ENCODE measurements at regions not wholly inside any gene's neighbourhood (a gene's known extent, or its start where the extent isn't known, plus 50 kb on each side); places are given as distances from the start of the nearest gene placed in this dataset.

DNA sequence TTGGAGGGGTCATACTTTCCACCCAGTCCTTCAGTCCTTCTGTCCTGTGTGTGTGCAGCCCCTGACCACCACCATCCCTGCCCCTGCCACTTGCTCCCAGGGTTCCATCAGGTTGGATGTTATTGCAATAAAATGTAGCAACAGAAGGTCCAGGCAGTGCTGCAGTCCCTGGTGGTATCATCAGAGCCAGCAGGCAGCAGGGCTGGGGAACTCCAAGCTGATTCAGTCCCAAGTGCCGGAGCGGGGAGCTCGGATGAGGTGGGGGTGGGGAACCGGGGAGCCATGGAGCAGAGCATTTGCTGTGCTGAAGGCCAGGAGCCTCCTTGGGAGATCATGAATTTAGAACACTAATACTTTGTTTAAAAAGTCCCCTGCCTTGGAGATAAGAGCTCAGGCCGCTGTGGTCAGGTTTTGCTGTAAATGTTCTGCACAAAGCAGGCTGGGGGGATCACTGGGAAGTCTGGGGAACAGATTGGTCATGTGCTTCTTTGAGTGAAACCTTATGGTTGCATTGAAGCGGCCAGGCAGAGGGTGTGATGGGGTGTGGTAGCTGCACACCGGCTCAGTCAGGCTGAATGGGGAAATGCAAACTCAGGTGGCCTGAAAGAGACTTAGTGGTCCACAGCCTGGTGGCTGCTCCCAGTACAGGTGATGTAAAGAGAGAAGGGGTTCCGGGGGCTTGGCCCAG is 225.9 kb downstream of the SEC14L1 start:
- peak; percentile 40 for DNase-seq

DNA sequence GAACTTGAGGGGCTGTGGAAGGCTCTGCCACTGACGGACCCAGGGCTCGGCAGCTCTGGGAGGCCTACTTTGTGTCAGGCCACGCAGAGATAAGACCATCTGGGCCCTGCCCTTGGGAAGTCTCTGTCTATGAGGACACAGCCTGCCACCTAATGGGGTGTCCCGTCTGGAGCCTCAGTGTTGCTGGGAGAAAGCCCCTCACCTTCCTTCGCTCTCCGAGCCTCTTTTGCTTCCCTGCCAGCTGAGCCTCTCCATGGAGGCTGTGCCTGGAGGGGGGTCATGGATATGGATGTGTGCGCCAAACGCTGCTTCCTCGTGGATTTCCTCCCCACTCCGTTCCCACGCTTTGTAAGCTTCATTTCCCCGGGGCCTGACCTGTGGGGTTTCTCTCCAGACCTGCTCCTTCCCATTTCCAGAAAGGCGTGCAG is 228.8 kb downstream of the SEC14L1 start:
- DNase-seq, result no peak

DNA sequence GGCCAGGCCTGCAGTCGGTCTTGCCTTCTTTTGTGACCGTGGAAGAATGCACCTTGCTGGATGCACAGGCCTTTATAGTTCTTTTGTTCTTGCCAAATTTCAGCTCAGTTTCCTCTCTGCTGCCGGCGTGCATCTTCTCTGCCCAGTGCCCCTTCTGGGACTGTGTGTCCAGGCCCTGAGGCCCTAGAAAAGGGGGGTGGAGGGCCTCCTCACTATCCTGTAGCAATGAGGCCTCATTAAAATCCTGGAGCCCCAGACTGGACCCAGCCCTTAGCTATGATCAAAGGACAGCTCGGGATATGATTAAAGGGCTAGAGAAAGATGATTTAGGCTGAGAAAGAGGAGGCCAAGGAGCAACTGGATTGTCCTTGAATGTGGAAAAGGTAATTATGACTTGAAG is 229.8 kb downstream of the SEC14L1 start:
- DNase-seq, result no peak

DNA sequence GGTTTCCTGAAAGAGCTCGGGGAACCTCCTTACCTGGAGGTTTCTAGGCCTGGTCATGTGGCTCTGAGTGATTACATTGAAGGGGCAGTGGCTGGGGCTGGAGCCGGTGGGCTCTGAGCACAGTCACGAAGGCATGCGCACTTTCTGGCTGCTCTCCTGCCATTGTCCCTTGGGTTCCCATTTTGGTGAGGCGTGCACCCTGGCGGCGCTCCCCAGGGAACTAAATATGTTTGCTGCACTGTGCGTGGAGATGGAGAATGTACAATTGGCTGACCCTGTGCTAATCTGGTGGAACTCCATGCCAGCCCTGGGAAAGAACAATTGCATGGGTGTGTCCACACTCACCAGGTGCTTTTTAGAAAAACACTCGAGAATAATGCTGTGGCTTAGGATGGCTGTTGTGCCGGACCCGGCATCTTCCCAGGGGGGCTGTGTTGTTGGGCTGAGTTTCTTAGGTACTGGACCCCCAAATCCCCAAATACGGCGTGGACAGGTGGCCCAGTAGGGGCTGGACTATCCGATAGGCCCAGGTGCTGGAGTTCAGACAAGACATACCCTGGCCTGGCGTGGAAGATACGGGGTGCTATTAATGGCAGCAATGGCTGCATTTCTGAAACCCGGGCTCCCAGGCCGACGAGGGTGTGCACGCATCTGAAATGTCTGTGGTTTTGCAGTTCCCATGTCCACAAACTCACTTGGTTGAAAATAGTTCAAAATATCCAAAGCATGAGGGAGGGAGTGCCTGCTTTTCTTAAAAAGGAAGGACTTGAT is 230.5 kb downstream of the SEC14L1 start:
- no peak for DNase-seq

DNA sequence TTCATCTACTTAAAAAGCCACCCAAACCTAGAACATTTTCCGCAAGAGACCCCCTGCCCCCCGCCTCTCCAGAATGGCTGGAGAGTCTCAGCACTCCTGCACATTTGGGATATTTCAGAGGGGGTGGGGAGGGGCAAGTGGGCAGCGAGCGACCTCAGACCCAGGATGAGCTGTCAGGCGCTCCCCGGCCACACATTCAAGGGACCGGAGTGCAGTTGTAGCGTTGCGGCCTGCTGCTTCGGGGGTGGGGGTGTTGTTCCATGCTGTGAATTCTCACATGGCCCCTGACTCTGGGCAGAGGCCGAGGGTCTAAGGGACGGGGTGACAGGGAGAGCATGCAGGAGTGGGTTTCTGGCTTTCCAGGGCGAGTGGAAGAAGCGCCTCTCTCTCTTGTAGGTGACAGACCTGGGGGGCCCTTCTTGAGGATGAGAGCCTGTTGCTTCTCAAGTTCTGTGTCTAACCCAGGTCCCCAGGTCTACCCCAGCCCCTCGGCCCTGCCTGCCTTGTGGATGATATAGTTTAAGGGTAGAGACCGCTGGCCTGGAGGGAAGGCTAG is 231.2 kb downstream of the SEC14L1 start:
- no peak for DNase-seq

DNA sequence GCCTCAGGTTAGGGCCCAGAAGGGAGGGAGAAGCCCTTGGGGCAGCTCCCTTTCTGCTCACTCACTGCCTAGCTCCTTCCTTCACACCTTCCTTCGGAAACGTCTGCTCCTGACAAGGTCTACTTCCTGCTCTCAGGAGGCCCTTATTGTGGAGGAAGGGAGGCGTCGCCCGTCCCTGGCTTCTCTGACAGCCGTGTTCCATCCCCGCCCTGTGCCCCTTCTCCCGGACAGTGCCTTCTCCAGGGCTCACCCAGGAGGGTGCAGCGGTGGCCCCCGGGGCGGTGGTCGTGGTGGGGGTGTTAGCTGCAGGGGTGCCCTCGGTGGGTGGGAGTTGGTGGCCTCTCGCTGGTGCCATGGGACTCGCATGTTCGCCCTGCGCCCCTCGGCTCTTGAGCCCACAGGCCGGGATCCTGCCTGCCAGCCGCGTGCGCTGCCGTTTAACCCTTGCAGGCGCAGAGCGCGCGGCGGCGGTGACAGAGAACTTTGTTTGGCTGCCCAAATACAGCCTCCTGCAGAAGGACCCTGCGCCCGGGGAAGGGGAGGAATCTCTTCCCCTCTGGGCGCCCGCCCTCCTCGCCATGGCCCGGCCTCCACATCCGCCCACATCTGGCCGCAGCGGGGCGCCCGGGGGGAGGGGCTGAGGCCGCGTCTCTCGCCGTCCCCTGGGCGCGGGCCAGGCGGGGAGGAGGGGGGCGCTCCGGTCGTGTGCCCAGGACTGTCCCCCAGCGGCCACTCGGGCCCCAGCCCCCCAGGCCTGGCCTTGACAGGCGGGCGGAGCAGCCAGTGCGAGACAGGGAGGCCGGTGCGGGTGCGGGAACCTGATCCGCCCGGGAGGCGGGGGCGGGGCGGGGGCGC is 231.9 kb downstream of the SEC14L1 start:
- peak; percentile 21 for DNase-seq

DNA sequence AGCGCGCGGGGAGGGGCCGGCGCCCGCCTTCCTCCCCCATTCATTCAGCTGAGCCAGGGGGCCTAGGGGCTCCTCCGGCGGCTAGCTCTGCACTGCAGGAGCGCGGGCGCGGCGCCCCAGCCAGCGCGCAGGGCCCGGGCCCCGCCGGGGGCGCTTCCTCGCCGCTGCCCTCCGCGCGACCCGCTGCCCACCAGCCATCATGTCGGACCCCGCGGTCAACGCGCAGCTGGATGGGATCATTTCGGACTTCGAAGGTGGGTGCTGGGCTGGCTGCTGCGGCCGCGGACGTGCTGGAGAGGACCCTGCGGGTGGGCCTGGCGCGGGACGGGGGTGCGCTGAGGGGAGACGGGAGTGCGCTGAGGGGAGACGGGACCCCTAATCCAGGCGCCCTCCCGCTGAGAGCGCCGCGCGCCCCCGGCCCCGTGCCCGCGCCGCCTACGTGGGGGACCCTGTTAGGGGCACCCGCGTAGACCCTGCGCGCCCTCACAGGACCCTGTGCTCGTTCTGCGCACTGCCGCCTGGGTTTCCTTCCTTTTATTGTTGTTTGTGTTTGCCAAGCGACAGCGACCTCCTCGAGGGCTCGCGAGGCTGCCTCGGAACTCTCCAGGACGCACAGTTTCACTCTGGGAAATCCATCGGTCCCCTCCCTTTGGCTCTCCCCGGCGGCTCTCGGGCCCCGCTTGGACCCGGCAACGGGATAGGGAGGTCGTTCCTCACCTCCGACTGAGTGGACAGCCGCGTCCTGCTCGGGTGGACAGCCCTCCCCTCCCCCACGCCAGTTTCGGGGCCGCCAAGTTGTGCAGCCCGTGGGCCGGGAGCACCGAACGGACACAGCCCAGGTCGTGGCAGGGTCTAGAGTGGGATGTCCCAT is 232.8 kb downstream of the SEC14L1 start:
- DNase-seq, result no peak

DNA sequence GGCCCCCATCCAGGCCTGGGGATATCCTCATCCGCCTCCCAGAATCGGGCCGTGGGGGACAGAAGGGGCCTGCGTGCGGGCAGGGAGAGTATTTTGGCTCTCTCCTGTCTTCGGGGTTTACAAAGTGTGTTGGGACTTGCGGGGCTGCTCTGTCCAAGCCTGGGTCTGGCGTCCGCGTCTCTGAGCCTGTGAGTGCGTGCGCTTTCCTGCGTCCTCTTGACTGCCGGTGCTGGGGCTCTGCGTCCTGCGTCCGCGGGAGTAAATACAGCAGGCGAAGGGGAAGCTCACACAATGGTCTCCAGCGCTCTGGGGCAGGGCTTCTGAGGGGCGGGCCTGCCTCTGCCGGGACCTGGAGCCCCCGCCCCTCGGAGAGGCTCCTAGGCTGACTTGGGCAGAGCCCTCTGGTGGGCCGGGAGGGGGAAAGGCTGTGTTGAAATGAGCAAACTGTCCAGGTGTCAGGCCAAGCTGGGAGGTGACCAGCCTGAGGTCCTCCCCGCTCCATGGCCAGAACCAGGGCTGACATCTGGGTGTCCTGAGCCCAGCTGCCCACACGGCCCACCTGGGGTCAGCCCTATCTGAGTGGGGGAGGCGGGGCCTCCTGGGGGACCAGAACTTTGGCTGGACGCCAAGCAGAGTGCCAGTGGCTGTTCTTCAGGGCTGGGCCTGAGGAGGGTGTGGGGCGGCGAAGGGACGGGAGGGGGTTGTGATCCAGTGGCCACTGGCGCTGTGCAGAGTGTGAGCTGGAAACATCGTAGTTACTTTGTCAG is 233.6 kb downstream of the SEC14L1 start:
- DNase-seq, result no peak

DNA sequence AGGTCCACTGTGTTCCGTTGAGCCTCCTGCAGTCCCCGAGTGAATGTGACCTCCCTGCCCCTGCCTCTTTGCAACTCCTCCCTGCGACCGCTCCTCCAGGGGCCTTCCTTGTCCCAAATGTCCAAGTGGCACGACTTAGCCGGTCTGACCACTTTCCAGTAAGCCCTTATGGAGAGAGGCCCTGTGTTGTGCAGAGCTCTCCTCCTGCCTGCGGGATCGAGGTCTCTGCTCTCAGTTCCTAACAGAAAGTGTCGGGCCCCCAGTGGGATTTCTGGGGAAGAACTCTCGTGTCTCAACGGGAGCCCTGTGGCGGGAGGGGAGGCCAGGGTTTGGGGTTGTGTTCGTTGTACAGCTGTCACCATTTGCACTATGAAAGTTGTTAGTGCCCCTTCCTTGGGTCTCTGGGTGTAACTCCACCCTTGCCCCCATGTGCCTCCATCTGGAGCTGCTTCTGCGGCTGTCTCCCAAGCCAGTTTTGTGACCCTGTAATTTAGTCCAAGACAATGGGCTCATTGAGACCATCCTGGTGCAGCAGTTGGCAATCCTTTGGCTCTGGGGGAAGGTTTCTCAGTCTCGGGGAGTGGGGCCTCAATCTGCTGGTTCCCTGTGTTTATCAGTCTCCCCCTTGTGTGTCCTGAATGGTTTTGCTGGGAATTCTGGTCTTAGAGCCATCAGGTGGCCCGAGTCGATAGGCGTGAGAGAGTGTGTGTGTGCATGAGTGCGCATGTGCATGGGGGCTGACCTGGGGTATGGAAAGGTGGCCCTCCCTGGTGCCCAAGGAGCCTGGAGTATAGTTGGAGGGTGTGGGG is 234.5 kb downstream of the SEC14L1 start:
- no peak for DNase-seq

DNA sequence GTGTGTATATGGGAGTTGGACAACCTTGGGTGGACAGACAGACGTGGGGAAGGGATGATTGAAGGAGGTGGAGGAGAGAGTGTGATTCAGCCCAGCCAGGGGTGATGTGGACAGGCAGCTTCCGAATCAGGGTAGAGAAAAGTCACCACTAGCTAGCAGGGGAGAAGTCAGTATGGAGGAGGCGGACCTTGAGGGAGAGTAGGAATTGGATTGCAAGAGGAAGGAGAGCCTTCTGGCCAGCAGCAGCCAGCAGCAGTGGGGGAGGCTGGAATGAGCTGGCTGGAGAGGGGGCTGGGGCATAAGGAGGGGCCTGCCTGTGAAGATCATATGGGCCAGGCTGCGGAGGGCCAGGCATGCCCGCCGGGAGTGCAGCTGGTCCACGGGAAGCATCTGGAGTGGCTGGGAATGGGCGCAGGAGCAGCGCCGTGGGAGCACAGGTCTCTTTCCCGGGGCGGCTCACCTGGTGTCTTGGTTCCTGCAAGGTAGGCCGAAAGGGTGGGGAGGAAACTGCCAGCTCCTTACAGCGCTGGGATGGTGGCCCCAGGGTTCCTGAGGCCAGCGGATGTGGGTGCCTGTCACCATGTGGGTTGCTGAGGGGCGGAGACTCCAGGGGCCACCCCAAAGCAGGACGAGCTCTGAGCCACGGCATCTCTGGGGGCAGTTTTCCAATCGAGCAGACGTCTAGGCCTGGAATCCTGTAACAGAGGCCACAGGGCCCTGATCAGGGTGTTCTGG is 235.3 kb downstream of the SEC14L1 start:
- no peak for DNase-seq

DNA sequence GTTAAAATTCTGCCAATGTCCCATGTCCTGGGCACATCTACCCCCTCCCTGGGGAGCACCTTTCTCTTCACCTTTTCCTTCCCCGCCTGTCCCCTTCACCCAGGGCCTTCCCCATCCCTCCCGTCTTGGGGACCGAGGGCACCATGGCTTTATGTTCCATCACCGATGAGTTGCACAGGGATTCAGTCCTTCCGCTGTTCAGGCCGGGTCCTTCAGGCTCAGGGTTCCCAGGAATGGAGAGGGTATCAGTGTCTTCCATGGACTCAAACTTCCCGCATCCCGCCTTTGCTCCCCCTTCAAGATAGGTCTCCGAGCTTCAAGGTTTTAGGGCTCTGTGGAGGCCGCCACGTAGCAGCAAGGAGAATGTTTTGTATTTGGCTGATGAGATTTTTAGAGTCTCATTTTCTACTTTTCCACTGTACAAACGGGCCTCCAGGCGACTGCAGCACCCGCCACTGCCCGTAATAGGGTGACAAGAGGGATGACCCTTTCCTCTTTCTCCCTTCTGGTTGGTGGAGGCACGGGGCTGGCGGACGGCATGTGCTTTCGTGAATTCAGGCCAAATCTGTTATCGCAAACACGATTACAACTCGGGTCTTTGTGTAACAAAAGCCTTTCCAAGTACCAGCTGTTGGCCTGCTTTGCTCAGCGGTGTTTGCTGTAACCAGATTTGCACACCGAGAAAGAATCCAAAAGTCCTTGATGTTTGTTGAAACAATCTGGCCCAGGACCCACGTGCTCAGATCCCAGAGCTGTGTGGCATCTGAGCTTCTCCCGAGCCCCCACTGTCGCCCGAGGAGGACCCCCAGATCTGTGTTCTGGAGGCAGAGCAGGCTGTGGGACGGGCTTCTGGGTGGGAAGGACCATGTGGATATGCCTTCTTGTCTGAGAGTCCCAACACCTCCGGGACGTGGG is 236.3 kb downstream of the SEC14L1 start:
- peak; percentile 50 for DNase-seq

DNA sequence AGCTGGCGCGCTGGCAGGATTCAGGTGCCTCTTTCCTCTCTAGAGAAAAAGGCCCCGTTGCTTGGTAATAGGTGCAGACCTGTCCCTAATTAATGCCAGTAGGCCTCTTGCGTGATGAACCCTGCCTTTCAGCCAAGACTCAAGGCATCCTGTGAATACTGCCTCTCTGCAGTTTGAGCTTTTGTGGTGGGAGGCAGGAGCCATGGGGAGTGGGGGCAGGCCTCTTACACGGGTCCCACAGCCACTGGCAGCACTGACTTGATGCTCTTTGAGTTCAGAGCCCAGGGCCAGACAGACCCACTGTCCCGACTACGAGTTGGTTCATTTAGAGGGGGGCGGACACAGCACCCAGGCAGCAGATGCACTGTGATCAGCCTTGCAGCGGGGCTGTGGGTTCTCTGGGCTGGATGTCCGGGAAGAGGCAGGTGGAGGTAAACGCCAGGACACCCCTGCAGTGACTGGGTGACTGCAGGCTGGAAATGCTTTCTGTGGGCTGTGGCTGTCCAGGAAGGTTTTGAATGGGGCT is 237.0 kb downstream of the SEC14L1 start:
- no peak for DNase-seq

DNA sequence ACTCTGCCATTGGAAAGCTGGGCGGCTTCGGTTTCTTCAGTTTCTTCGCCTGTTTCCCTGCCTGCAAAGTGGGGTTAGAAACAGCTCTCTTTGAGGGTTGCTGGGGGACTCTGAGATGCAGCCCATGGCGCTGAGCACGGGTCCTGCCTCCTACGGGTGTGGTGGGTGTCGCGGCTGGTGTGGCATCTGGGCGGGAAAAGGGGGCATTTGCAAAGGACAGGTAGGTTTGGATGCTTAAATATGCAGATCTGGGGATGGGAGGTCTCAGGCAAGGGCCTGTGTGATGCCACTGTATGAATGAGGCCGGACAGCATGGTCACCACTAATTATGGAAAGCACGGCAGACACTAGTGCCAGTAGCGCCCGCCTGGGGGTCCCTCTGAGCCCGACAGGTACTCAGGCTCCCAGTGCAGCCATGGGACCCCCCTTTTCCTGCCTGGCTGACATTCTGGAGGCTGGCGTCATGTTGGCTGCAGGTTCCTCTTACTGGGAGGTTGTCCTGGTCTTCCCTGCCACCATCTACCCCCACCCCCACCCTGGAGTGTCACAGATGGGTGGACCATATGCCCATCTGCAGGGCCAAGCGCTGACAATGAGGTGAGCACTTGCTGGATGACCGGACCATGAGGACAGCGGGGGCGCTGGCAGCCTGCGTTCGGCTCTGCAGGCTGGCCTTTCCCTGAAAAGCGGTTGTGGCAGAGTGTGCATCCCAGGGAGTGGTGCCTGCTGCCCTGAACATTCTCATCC is 237.7 kb downstream of the SEC14L1 start:
- DNase-seq, result no peak

DNA sequence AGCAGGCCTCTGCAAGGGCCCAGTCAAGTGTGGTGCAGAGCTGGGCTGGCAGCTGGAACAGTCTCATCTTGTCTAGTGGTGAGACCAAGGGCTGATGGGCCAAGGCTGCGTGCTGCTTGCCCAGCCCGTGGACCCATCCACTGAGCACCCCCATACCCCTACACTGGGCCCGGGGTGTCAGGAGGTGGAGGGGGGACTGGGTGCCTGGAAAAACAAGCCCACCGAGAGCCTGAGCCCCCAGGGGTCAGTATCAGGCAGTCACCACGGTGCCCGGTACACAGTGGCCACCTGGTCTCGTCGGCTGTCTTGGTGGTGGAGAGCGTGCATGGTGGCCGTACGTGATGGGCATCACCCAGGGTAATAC is 238.3 kb downstream of the SEC14L1 start:
- no peak for DNase-seq

DNA sequence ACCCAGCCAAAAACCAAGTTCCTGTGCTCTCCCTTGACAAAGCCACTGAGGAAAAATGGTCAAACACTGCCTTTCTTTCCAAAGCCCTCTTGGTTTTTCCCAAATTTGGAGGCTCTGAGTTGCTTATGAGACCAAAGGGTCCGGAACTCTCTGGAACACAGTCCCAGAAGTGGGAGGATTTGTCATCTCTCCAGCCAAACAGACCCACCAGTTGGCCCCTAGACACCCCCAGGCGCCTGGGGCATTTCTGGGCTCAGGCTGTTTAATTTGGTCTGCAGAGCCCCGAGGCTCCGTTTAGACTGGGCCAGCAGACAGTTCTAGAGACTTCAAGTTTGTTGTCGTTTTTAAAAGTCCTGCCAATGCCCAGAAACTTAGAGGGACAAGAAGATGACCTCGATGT is 239.1 kb downstream of the SEC14L1 start:
- DNase-seq, result no peak

DNA sequence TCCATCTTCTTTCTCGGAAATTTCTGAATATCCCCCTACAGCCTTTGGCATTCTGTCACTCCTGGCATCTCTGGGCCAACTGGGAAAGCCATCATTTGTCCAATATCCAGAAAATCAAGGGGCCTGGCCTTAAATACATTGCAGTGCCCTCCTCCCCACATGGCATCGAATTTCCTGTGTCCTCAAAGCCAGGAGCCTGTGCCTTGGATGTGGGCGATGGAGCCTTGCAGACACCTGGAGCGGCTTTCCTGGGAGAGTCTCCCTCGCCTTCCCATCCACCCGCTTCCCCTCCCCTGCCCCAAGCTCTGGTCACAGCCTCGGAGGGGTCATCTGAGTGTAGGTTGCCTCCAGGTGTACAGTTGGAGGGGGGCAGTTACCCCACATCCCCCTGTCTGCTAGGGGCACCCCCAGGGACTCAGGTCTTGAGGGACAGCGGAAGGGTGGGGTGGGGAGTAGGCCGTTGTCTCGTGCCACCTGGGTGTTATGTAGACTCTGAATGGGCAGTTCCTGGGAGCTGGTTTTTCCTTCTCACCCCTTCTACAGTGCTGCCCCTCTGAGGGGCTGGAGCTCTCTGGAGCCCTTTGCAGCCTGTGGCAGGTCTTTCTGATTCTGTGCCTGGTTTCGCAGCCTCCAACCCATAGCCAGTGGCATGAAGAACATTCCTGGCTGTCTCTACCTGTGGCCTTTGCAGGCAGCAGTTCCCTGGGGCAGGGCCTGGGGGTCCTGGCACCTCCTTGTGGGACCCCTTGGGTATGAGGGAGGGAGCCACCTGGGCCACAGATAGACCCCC is 239.8 kb downstream of the SEC14L1 start:
- no peak for DNase-seq

DNA sequence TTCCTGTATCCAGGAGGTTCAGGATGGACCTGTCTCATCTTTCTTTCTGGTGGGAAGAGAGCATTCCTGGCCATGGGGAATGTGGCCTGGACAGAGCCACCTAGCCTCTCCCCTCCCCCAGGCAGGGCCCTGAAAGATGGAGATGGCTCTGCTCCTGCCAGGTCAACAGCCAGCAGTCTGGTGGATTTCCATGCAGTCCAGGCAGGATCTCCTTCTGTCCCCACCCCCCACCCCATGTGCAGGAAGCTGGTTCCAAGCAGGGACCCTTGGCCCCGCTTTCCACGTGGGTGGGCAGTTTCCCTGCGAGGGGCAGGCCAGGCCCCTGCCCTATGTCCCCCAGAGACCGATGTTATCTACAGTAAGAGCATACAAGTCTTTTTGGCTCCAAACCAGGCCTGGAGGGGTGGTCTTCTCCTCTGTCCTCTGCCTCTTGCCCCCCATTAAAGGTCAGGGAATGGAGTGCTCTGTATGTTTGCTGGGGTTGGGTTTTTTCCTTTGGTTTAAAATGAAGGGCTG is 240.5 kb downstream of the SEC14L1 start:
- DNase-seq, result no peak

Measured in NCI-H774 (cell line).